GM12873 (cell line): ENCODE measurements at regions not wholly inside any gene's neighbourhood (a gene's known extent, or its start where the extent isn't known, plus 50 kb on each side); places are given as distances from the start of the nearest gene placed in this dataset.

ENCODE experiments used
- TF ChIP-seq, protein P1 (sequence below): IDR thresholded peaks from 2 replicates; pipeline ENCODE4 v1.5.1; 2012; ENCODE audit warnings: low read depth, mild to moderate bottlenecking, moderate library complexity, low read length, control low read depth; ENCODE audit not compliant: insufficient read depth; ENCODE audit errors: missing control alignments

DNA sequence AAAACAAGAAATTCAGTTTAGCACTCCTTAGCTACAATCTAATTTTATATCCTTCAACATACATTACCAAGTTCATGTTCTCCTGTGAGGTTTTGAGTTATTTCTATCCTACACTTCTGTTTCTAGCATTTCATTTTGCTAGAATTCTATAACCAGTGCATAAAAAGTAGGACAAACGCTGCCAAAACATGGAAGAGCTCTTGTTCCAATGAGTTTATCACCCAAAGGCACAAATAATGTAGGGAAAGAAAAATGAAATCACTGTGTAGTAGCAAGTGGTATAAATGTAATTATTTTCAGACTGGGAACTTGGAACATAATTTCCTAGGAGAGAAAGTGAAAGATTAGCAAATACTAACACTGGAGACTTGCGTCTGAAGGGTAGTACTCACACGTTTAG, 413.3 kb upstream of the NRSN1 start:
- TF ChIP-seq, protein P1, sequence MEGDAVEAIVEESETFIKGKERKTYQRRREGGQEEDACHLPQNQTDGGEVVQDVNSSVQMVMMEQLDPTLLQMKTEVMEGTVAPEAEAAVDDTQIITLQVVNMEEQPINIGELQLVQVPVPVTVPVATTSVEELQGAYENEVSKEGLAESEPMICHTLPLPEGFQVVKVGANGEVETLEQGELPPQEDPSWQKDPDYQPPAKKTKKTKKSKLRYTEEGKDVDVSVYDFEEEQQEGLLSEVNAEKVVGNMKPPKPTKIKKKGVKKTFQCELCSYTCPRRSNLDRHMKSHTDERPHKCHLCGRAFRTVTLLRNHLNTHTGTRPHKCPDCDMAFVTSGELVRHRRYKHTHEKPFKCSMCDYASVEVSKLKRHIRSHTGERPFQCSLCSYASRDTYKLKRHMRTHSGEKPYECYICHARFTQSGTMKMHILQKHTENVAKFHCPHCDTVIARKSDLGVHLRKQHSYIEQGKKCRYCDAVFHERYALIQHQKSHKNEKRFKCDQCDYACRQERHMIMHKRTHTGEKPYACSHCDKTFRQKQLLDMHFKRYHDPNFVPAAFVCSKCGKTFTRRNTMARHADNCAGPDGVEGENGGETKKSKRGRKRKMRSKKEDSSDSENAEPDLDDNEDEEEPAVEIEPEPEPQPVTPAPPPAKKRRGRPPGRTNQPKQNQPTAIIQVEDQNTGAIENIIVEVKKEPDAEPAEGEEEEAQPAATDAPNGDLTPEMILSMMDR: no peak

DNA sequence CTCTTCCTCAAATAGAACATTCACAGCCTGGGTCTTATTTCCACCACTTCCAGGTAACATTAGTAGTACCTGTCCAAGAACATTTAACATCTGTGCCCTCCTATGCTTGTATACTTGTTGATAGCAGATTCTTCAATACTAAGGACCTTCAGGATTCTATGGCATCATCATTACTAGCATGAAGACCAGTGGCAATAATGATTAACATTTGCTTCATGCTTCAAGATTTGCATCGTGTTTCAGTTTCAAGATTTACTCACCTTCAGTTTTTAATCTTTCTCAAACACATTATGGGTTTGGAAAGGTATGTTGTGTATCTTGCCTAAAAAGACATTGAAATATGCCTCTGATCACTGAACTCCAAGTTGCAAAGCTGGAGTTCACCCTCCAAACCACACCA, 412.8 kb upstream of the NRSN1 start:
- TF ChIP-seq, protein P1: no peak

DNA sequence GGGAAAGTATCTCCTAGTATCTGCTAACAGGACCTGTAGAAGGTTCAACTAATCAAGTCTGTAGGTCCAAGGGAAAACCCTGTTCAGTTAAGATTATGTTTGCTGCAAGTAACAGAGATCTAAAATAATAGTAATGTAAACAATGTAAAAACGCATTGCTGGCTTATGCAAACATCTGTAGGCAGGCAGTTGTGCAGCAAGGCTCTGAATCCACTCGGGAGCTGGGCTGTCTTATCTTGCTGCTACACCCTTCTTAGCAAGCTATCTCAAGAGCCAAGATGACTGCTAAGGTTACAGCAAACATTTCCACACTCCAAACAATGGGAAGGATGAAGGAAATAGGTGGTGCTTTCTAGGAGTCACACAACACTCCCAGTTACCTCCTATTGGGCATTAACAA, 397.3 kb upstream of the NRSN1 start:
- TF ChIP-seq, protein P1: no peak

DNA sequence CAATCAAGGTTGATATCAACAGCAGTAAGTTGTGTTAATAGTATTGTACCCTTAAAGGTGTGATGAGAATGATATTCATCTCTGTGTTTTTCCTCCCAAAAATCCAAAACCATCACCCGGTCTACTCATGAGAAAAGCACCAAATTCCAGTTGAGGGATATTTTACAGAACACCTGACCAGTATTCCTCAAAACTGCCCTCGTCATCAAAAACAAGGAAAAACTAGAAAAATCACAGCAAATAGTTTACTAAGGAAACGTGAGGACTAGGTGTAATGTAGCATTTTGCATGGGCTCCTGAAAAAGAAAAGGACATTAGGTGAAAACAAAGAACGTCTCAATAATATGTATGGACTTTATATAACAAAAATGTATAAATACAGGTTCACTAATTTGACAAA, 394.4 kb upstream of the NRSN1 start:
- TF ChIP-seq, protein P1: no peak

DNA sequence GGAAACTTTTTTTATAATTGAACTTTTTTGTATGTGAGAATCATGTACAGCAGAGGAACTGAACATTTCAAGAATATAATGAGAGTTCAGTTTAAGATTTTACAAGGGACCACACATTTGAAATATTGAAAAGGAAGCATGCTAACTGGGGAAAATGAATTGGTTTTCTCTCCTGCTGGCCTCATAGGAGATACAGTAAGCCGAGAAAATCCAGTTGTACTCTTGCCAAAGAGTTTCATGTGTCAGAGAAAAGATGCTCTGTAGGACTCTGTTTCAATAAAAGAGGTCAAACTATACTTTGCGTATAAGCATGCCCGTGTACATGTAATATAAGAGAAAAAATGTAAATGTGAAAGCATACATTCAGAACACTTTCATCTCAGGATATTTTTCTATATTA, 393.5 kb upstream of the NRSN1 start:
- TF ChIP-seq, protein P1: no peak

DNA sequence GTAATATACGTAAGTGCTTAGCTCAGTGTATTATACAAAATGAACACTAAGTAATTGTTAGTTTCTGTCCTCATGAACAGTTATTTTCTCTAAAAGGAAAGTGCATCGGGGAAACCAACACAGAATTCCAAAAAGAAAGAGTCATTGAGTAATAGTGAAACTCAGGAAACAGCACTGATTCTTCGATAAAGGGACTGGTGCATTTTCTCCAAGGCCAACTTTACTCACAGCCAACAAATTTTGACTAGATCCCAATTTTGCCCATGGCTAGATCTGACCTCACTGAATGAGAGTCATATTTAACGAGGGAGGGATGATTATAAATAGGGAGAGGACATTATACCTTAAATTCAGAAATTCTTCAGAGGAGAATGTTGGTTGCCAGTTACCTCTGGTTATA, 390.9 kb upstream of the NRSN1 start:
- TF ChIP-seq, protein P1: no peak

DNA sequence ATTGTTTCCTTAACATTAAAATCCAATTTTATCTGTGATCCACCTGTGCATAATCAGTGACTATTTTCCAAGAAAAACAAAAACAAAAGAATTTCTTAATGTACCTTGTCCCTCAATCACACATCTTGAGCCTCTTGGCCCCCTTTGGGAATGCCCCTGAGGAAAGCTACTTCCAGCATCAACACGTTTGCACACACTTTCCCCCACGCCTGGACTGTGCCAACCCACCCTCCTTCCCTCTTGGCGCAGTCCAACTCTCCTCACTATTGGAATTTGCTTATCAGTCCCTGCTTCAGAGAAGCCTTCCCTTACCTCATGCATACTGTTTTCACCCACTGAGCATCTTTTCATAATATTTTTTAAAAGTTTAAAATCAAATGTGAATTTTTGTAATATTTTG, 389.4 kb upstream of the NRSN1 start:
- TF ChIP-seq, protein P1: no peak
